CD4-positive, alpha-beta T cell (primary cell): ENCODE measurements at regions not wholly inside any gene's neighbourhood (a gene's known extent, or its start where the extent isn't known, plus 50 kb on each side); places are given as distances from the start of the nearest gene placed in this dataset.

Source experiments
- ATAC-seq: fragments of 200-7000 bp; cut with Tn5 transposase; one replicate; pipeline ENCODE4 v1.10.0; 2022; ENCODE audit warnings: mild to moderate bottlenecking; ENCODE audit not compliant: poor library complexity
- CTCF ChIA-PET: fragments of 350-600 bp; sonication (Branson Sonifier 250); formaldehyde crosslinking; loops from one replicate; lab custom pipeline; 2021; ENCODE audit warnings: antibody characterized with exemption, inconsistent platforms; lab: Charles Lee
- POLR2A ChIA-PET: fragments of 350-600 bp; sonication (Branson Sonifier 250); formaldehyde crosslinking; loops from one replicate; lab custom pipeline; 2021; ENCODE audit warnings: antibody characterized with exemption, inconsistent platforms; lab: Charles Lee
- DNase-seq, 14 experiments: peaks; one replicate each; pipeline ENCODE4 v3.0.0-alpha.2; 2013 to 2020; ENCODE audit warnings: mixed read lengths in 2 of 14
- H3K27ac ChIP-seq, 2 donors: one replicate each; pipeline versions ENCODE4 v1.5.1 to v1.7.0; 2013; ENCODE audit warnings: low read length in 2 of 2, low read depth in 1 of 2, mild to moderate bottlenecking in 1 of 2
- H3K27me3 ChIP-seq, 2 experiments: 1 replicate in 1 of 2; 2 replicates in 1 of 2; pipeline versions ENCODE4 v1.6.1 to v1.7.0; 2013; ENCODE audit warnings: low read length in 2 of 2, control low read depth in 1 of 2, mild to moderate bottlenecking in 1 of 2, moderate library complexity in 1 of 2; ENCODE audit not compliant: insufficient read depth in 2 of 2, control insufficient read depth in 1 of 2
- H3K36me3 ChIP-seq: one replicate; pipeline ENCODE4 v1.6.1; 2013; ENCODE audit warnings: low read length, control low read depth; ENCODE audit not compliant: insufficient read depth
- H3K4me1 ChIP-seq: one replicate; pipeline ENCODE4 v1.6.1; 2013; ENCODE audit warnings: low read length, control low read depth; ENCODE audit not compliant: insufficient read depth
- H3K4me3 ChIP-seq: one replicate; pipeline ENCODE4 v1.5.1; 2013; ENCODE audit warnings: mild to moderate bottlenecking, low read length, moderate library complexity
- H3K9me3 ChIP-seq, 2 experiments: 1 replicate in 1 of 2; 2 replicates in 1 of 2; pipeline versions ENCODE4 v1.6.1 to v1.7.0; 2013; ENCODE audit warnings: low read length in 2 of 2, mild to moderate bottlenecking in 2 of 2, control low read depth in 1 of 2, moderate library complexity in 1 of 2; ENCODE audit not compliant: control insufficient read depth in 1 of 2, insufficient read depth in 1 of 2
- H3K27ac Mint-ChIP-seq: one replicate; pipeline ENCODE4 v1.8.0; 2020; ENCODE audit warnings: mixed read lengths
- H3K27me3 Mint-ChIP-seq: one replicate; pipeline ENCODE4 v1.8.0; 2021; ENCODE audit warnings: mixed read lengths
- H3K36me3 Mint-ChIP-seq: one replicate; pipeline ENCODE4 v1.8.0; 2021; ENCODE audit warnings: low read depth, mixed read lengths
- H3K4me1 Mint-ChIP-seq: one replicate; pipeline ENCODE4 v1.8.0; 2021; ENCODE audit warnings: low read depth, mixed read lengths
- H3K4me3 Mint-ChIP-seq: one replicate; pipeline ENCODE4 v1.8.0; 2020; ENCODE audit warnings: mild to moderate bottlenecking, mixed read lengths
- H3K9me3 Mint-ChIP-seq: one replicate; pipeline ENCODE4 v1.8.0; 2020; ENCODE audit warnings: mixed read lengths
- intact Hi-C, 2 experiments: fragments of 100-400 bp; cut with DNase I in 1 of 2; cut with micrococcal nuclease in 1 of 2; formaldehyde crosslinking; loops; one replicate each; pipeline versions ENCODE4 v1.15.1 to v1.9.0; 2023 to 2025; cut with DNase I, micrococcal nuclease
- TF ChIP-seq, protein P1 (sequence below): fragments of 200-600 bp; IDR thresholded peaks from one replicate; pipeline ENCODE4 v1.8.0; 2022; ENCODE audit warnings: antibody characterized with exemption, mild to moderate bottlenecking

- H3K27me3 Mint-ChIP-seq: no peaks in the 10 kb centered on the region
- ChIA-PET CTCF (no interaction called here), POLR2A (no interaction called here)
- Histone ChIP-seq H3K36me3 (no peaks in the 10 kb centered on the region), H3K4me3 (no peak overlapping the region), H3K9me3 (no peaks in the 10 kb centered on the region), H3K27ac (no peak overlapping the region), H3K4me1 (peaks cover 10% of the 10 kb centered on the region), H3K27me3 (no peaks in the 10 kb centered on the region)
- intact Hi-C loops: no loop called here
- H3K4me3 Mint-ChIP-seq: no peak overlapping the region
- no peaks in the 10 kb centered on the region for H3K9me3 Mint-ChIP-seq
- no peak overlapping the region for H3K27ac Mint-ChIP-seq
- TF ChIP-seq, protein P1, sequence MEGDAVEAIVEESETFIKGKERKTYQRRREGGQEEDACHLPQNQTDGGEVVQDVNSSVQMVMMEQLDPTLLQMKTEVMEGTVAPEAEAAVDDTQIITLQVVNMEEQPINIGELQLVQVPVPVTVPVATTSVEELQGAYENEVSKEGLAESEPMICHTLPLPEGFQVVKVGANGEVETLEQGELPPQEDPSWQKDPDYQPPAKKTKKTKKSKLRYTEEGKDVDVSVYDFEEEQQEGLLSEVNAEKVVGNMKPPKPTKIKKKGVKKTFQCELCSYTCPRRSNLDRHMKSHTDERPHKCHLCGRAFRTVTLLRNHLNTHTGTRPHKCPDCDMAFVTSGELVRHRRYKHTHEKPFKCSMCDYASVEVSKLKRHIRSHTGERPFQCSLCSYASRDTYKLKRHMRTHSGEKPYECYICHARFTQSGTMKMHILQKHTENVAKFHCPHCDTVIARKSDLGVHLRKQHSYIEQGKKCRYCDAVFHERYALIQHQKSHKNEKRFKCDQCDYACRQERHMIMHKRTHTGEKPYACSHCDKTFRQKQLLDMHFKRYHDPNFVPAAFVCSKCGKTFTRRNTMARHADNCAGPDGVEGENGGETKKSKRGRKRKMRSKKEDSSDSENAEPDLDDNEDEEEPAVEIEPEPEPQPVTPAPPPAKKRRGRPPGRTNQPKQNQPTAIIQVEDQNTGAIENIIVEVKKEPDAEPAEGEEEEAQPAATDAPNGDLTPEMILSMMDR: no peak
- H3K36me3 Mint-ChIP-seq: no peaks in the 10 kb centered on the region
- DNase-seq (no peak), ATAC-seq (no peak)
- peaks cover 15% of the 10 kb centered on the region for H3K4me1 Mint-ChIP-seq
Measured at GRCh38 chr7:106603346-106603745, 57.6 kb downstream of the CCDC71L start.

GRCh38 chr7:106602062-106602461 lies 58.9 kb downstream of the CCDC71L start:
- no peaks in the 10 kb centered on the region for H3K9me3 ChIP-seq
- H3K36me3 Mint-ChIP-seq: no peaks in the 10 kb centered on the region
- H3K27me3 ChIP-seq: no peaks in the 10 kb centered on the region
- no peak overlapping the region for H3K4me3 Mint-ChIP-seq
- H3K27me3 Mint-ChIP-seq: no peaks in the 10 kb centered on the region
- DNase-seq (no peak), ATAC-seq (no peak)
- no peaks in the 10 kb centered on the region for H3K36me3 ChIP-seq
- H3K9me3 Mint-ChIP-seq: no peaks in the 10 kb centered on the region
- ChIA-PET POLR2A (no interaction called here), CTCF (no interaction called here)
- peaks cover 10% of the 10 kb centered on the region for H3K4me1 ChIP-seq
- intact Hi-C loops: no loop called here
- H3K27ac ChIP-seq: no peak overlapping the region
- TF ChIP-seq, protein P1: no peak
- peaks cover 15% of the 10 kb centered on the region for H3K4me1 Mint-ChIP-seq
- no peak overlapping the region for H3K4me3 ChIP-seq
- no peak overlapping the region for H3K27ac Mint-ChIP-seq

DNA sequence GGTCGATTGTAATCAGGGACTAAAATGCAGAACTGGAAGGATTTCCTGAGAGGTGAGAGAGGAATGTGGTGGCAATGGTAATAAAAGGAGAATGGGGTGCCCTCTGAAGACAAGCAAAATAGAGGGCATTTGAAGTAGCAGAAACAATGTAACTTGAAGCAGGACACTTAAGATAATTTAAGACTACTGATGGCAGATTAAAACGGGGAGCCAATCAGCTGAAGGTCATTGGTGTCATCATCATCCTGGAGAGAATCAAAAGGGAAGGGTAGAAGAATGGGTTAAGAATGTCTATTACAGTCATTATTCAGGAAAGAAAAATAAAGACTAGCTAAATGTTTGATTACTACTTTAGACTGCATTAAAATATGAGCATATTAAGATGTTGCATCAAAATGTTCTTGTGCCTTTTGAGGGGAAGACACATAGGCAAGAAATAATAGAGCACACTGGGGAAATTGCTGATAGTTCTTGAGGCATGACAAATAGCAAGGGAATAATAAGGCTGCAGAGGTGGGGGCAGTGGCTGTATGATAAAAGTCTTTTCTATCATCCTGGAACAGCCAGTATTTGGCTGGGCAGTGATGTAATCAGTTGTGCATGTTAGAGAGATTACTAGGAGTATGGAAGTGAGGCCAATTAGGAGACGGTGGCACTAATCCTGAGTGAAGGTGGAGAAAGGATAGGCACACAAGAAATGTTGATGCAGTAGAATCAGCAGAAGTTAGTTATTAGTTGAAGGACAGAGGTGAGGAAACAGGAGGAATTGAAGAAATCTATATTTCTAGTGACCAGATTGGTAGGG lies 60.2 kb downstream of the CCDC71L start:
- no peaks in the 10 kb centered on the region for H3K9me3 Mint-ChIP-seq
- H3K4me1 Mint-ChIP-seq: peaks cover 15% of the 10 kb centered on the region
- H3K4me3 Mint-ChIP-seq: no peak overlapping the region
- ChIA-PET POLR2A (interaction anchor here (1.7 kb wide), 1 partner anchor 14 kb away, joined by 4 read pairs; no protein-coding TSS in a partner anchor), CTCF (no interaction called here)
- H3K4me1 ChIP-seq: peaks cover 10% of the 10 kb centered on the region
- intact Hi-C loops: no loop called here
- H3K9me3 ChIP-seq: no peaks in the 10 kb centered on the region
- no peaks in the 10 kb centered on the region for H3K36me3 ChIP-seq
- peaks cover 3% of the 10 kb centered on the region for H3K27me3 Mint-ChIP-seq
- no peak overlapping the region for H3K27ac Mint-ChIP-seq
- TF ChIP-seq, protein P1: no peak
- H3K36me3 Mint-ChIP-seq: no peaks in the 10 kb centered on the region
- no peak for ATAC-seq
- H3K4me3 ChIP-seq: no peak overlapping the region
- no peak overlapping the region for H3K27ac ChIP-seq
- no peaks in the 10 kb centered on the region for H3K27me3 ChIP-seq
- no peak for DNase-seq
